Pulmonary artery endothelial cell (primary cell): ENCODE measurements at regions not wholly inside any gene's neighbourhood (a gene's known extent, or its start where the extent isn't known, plus 50 kb on each side); places are given as distances from the start of the nearest gene placed in this dataset.

Experiments used
- DNase-seq: peaks from one replicate; pipeline ENCODE4 v3.0.0-alpha.2; 2011; ENCODE audit warnings: low read depth, low spot score

DNA sequence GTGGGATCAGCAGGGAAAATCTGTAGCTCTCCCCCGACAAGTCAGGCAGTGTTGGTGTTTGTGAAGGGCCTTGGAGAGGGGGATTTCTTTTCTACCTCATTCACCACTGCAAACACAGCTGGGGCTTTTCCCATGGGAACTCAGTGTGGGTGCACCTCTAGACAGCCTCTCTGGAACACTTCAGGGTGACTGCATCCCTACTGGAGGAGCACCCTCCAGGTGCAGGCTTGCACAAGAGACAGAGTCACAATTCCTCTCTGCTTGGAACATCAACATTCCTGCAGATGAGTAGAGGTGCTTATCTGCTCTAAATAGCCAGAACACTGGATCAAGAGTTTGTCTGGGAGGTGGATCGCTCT, 72.7 kb upstream of the AKAP13 start:
- DNase-seq, result no peak

DNA sequence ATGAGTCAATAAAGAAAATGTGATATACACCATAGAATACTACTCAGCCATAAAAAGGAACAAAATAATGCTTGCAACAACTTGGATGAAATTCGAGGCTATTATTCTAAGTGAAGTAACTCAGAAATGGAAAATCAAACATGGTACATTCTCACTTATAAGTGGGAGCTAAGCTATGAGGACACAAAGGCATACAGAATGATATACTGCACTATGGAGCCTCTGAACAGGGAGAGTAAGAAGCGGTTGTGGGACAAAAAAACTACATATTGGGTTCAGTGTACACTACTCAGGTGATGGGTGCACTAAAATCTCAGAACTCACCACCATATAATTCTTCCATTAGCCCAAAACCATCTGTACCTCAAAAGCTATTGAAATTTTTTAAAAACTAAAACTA, 68.8 kb upstream of the AKAP13 start:
- no peak for DNase-seq

DNA sequence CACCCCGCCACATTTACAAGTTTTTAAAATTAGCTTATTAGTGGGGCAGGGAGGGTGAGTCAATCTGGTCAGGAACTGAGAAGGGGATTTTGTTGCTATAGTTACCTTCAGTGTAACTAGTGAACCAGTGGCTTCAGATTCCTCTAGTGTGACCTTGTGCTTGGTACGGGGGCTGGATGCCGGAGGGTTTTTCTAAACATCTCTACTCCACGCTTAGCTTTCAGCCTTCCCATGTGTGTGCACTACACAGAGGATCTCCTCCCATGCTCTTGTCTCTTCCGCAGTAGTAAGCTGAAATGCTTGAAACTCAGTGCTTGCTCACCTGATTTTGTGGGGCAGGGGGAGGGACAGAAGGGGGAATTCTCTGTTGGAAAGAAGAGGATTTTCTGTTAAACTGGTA, 67.9 kb upstream of the AKAP13 start:
- no peak for DNase-seq

DNA sequence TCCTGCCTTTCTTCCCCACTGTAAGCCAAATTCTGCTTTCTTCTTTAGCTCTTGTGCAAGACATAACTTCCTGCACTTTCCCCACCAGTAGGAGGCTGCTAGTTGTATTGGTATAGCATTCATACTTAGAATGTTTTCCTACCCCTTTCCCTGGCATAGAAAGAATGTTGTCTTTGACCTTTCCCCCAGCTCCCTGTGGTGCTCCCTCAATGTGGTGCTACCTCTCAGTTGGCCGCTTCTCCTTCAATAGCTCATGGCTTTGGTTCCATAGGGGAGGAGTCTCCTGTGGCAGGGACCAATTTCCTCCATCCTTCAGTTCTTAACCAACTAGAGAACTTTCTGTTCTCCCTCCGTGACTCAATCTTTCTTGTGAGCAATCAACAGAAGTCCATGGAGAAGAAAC, 67.5 kb upstream of the AKAP13 start:
- no peak for DNase-seq

DNA sequence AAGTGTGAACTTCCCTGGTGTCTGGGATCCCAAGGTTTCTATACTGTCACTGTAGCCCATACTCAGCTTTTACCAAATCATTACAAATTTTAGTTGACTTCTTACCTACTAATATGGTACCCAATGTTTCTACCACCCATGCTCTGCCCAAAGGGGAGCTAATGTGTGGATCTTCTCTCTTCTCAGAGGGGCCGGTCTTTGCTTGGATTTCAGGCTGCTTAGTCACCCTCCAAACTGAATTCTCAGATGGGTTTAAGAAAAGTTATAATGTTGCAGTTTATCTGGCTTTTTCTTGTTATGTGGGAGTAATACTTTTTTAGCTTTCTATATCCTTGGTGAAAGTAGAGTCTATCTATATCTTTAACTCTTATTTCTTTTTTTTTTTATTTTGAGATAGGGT, 67.1 kb upstream of the AKAP13 start:
- no peak for DNase-seq

DNA sequence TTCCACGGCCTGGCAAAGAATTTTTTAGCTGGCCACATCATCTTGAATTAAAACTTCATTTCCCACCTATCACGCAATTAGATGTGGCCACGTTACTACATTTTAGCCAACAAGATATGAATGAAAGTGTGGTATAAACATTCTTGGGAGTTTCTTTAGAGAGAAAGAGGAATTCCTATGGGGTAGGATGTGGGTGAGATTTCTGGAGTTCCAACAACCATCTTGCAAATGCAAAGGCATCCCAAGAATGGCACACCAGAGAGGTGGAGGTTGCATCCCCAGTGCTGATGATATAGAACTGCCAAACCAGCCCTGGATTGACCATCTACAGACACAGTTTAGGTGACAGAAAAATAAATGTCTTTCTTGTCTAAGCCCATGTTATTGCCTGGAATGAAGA, 66.3 kb upstream of the AKAP13 start:
- no peak for DNase-seq

DNA sequence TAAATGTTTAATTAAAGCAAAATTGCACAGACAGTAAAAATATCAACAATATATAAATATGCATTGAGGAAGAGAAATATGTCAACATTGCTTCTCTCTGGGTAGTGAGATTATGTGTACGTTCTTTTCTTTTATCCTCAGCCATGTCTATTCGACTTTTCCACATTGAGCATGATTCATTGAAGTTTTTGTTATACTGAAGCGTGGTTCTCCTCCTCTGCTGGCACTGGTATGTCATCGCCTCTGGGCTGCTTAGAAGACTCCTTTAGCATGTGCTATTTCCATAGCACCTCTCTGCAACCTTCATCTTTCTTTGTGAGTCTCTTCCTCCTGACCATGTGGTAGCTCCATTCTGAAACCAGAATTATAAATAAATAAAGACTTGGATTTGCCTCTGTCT, 65.8 kb upstream of the AKAP13 start:
- DNase-seq, result no peak

DNA sequence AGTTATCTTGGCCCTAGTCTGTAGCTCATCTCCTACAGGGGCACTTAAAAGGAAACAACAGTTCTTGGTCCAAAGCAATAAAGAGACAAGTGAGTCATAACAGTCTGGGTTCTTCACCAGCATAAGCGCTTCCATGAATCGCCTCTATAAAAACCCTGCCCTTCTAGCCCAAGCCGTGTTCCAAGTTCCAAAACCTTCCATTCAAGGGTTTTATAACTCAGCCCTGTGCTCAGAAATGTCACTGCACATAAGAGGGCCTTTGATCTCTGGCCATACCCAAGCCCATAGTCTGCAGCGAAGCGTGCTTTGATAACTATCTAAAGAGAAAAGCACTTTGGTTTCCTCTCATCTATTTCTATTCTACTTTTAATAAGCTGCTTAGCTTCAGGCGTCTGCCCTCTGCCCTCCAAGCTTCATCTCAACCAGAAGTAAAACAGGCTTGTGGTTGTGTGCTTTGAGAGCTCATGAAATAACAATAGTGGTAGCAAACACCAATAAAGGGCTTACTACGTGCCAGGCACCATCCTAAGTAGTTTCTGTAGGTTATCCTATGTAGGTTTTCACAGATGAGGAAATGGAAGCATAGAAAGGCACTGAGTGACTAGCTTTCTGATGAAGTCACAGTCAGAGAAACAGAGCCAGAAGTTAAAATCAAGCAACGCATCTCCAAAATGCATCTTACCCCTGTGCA, 64.0 kb upstream of the AKAP13 start:
- DNase-seq, result no peak

DNA sequence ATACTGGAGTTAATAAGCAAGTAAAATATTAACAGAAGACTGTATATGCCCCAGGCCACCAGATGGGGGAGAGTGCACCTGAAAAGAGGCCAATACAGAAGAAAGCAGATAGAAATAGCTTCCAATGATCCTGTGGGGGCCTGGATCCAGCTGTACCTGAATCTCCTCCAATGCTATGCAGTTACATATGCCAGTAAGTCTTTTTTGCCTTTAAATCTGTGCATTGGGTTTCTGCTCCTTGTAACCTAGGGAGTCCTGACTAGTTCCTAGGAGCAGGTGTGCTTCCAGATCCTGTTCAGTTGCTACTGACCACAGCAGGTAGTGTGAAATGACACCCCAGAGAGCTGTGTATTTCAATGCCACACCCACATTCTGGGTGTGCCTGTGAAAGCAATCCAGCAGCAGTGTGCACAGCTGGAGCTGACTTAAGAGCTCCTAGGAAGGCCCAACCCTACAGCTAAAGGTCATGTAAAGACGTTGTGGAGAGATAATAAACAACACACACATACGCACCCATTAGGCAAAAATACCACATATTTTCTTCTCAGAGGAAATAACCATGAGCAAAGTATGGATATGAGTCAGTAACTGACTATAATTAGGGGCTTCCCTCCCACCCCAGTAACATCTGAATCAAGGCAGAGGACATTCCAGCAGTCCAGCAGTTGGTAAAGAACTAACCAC, 62.2 kb upstream of the AKAP13 start:
- DNase-seq, result no peak

DNA sequence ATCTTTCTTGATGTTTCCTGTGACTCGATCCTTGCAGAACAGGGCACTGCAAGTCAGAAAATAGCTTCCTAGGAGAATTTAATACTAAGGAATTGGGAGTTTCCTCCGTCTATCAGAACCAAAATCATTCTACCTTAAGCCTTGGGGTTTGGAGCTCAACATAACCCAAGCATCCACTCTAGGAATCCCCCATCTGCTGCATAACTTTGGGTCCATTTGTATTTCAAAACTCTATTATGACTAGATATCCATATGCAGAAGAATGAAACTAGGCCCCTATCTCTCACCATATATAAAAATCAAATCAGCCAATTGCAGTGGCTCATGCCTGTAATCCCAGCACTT, 61.7 kb upstream of the AKAP13 start:
- DNase-seq, result no peak

DNA sequence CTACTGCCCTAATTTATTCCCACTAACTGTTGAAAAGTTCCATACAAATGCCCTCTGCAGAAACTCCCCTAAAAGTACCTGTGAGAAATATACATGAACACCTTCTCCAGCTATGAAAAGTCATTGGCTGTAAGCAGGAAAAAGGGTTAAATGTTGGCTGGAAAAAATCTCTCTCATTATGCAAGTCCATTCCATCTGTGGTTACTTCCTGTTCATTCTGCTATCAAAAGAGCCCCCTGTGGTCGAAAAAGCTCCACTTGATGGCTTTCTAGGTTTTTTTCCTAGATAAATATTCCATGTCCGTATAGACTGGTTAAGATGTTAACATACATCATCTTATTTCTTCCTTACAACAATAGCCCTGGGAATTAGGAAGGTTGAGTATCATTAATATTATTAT, 56.2 kb upstream of the AKAP13 start:
- DNase-seq, result no peak

DNA sequence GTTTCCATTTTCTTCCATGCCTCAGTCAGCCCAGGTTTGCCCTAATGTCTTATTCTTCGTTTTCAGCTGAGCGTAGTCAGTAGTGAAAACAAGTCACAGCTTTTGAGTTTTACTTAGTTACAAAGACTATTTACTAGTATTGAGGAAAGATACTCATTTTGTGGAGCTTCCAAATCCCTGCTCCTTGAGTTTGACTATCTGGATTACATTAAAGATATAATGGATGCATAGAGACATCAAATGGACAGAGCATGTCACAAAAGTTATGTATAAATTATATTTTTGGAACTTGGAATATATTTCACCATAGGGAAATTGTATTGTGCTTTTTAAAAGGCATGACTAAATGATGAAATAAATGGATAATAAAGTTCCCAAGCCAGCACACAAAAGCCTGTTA, 54.6 kb upstream of the AKAP13 start:
- DNase-seq, result no peak

DNA sequence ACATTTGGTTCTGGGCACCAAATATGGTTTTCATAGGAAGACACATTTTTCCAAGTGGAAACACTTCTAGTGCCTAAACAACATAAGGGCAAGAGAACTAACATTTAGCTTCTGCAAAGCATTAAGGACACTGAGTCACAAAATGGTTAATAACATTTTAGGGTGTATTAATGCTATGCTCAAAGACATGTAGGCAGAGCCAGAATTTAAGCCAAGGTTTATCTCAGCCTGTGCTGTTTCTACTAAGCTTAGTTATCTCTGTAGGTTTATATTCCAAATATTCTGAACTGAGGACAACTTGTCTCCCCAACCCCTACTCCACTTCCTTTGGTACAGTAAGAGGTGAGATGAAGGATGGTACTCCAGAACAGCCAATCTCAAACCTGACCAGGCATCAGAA, 54.1 kb upstream of the AKAP13 start:
- no peak for DNase-seq

DNA sequence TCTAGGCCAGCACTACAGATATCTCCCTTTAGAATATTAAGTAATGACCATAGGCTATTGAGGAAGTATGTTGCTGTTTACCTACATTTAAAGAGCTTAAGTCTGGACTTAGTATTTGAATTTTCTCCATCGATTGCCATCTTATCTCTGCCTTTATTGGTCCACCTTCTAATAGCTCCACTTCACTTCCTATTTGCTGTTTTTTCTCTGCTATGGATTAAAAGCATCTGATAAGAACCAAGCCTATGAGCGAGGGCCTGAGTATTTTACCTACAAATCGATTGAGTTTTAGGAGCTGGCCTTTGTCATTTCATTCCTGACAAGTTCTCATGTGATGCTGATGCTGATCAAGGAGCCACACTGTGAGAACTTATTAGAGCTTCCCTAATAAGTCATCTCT, 52.6 kb upstream of the AKAP13 start:
- no peak for DNase-seq

DNA sequence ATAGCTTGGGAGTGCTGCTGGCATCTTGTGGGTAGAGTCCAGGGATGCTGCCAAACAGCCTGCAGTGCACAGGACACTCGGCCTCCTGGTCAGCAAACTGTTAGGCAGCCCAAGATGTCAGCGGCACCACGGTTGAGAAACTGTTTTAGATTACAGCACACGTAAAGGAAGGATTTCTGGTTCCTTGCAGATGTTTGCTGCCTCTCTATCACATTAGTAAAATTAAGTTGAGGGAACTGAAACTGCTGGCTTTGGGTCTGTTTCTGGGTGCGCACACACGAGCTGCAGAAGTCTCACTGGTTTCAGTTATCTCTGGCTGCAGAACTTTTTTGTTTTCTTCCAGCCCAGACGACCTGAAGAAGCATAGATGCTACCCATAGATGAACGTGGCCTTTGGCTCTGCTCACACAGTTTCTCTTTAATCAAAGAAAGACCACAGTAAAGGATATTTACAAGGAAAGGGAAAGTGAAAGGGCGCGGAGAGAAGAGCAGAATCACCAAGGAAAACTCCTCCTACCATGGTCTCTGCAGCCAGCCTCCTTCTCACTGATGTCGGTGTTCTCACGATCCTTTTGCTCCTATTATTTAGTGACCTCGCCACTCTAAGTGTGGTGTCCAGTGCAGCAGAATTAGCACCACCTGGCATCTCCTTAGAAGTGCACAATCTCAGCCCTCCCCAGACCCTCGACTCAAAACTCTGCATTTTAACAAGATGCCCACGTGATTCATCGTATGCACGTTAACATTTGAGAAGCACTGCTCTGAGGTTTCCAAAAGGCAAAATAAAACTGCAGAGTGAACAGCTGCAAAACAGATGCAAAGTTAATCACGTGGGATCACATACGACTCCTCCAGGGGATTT, 50.6 kb upstream of the AKAP13 start:
- DNase-seq, result no peak
